ENCODE measurements at regions not wholly inside any gene's neighbourhood (a gene's known extent, or its start where the extent isn't known, plus 50 kb on each side); places are given as distances from the start of the nearest gene placed in this dataset.
A peak's percentile ranks its signal among the peaks of the same experiment; 100 is the strongest.

DNA sequence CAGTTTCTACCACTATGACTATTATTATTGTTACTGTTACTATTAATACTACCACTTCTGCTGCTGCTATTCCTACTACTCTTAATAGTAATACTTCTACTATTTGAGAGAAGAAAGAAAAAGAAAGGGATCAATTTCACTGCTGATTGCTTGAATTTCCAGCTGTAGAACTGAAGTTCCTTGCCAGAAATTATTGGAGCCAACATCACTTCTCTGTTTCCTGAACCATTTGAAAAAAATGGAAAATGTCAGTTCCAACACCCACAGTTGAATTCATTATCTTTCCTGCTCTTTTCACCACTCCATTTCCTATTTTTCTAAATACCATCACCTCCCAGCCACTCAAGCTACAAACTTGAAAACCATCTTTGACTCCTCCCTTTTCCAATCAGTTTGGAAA lies 54.1 kb upstream of the PIK3C2G start:
- DNase-seq (ENCODE audit: low spot score) (no peak), FAIRE-seq (no peak)

DNA sequence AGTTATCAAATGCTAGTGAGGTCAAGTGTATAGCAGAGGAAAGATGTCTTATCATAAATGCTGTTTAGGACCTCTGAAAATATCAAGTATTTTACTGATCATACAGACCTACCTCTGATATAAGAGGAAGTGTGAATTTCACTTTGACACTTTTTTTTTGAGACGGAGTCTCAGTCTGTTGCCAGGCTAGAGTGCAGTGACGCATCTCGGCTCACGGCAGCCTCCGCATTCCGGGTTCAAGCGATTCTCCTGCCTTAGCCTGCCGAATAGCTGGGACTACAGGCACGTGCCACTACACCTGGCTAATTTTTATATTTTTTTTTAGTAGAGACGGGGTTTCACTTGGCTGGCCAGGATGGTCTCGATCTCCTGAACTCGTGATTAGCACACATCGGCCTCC lies 55.1 kb upstream of the PIK3C2G start:
- DNase-seq (ENCODE audit: low spot score) (no peak), FAIRE-seq (no peak)

DNA sequence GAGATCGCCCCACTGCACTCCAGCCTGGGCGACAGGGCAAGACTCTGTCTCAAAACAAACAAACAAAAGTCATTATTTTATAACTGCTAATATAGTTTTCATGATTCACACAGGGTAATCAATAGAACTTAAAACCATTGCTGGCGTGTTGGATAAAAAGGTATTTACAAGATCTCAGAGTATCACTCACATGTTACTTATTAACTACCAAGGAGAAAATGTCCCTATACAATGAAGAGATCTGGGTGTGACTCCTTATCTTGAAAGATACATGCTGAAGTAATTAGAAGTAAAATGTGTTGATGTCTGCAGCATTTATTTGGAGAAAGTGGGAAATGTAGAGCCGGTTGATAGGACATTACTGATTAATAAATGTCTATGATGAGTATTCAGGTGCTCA lies 57.3 kb upstream of the PIK3C2G start:
- no peak for DNase-seq (ENCODE audit: low spot score)
- FAIRE-seq = no peak

DNA sequence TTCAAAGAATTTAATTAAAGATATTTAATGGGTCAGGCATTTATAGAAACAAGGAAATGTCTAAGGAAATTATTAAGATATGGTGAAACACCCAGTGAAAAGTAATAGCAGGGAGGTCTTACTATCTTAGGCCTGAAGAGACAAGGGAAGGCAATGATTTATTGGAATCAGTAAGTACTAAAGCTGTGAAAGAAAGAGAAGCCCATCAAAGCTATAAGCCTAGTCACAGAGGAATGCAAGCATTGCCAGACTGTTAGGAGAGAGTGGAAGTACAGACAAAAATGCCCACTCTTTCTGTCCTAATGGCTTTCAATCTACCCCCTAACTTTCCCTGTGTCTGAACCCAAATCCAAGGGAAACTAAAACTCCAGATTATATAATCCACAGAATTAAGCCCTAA lies 69.2 kb upstream of the PIK3C2G start:
- FAIRE-seq = no peak
- no peak for DNase-seq (ENCODE audit: low spot score)

DNA sequence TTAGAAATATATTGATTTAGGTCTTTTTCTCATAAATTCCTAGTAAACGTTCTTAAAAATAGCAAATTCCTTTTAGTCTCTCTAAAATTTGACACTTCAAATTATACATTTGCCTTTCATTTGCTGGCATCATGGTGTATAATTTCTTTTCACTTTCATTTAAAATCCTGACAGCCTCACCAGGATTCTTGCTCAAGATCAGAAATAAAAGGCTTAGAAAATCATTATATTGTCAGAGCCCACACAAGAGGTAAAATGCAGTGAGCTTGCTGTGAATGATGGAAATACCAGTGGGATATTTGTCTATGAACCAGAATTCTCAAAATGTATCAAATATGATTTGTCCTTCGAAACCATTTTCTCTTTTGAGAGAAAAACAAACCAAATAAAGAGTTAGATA lies 78.2 kb upstream of the PIK3C2G start:
- FAIRE-seq (no peak), DNase-seq (ENCODE audit: low spot score) (no peak)

DNA sequence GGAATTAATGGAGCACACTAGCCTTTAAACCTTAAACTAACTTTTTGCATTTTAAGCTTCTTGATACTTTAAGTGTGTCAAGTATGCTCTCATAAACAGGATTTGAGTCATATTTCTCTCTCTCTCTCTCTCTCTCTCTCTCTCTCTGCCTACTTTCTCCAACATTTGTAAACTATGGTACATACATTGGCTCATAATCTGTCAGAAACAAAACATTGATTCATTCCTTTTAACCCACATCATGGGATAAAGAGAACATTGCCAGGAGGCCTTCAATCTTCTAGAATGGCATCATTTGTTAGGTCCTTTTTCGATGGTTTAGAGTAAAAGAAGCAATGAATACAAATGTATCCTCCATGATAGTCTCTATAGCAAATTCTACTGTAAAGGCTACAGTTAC lies 81.6 kb upstream of the RERGL start:
- no peak for DNase-seq (ENCODE audit: low spot score)
- FAIRE-seq = no peak

DNA sequence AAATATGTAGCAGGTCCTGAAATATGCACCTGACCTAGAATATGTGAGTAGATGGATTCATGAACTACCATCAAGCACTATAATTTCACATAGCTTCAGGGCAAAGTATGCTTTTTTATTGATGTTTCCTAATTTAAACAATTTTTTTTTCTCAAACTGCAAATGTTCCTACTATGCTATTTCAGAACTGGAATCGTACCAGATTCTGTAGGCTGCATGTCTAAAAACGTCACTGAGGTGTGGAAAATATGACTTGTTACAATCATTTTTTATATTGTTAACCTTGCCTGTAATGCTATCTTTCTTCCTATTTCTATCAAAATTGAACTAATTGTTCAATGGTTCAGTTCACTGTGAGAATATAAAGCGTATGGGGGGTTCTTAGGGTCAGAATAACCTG lies 78.0 kb upstream of the RERGL start:
- FAIRE-seq = no peak
- no peak for DNase-seq (ENCODE audit: low spot score)

DNA sequence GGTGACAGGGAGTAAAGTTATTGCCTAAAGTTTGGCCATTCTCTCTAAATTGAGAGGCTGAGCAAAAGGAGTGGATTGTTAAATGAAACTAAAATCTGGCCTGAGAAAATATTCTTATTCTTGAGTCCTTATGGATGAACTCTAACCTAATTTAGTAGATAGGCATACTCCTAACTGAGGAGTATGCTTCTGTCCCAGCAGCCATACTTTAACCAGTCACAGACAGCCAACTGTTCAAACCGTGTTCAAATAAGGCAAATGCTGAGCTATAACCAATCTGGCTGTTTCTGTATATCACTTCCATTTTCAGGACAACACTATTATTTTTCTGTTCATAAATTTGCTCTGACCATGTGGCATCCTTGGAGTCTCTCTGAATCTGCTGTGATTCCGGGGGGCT lies 75.9 kb upstream of the RERGL start:
- no peak for DNase-seq (ENCODE audit: low spot score)
- FAIRE-seq = no peak

DNA sequence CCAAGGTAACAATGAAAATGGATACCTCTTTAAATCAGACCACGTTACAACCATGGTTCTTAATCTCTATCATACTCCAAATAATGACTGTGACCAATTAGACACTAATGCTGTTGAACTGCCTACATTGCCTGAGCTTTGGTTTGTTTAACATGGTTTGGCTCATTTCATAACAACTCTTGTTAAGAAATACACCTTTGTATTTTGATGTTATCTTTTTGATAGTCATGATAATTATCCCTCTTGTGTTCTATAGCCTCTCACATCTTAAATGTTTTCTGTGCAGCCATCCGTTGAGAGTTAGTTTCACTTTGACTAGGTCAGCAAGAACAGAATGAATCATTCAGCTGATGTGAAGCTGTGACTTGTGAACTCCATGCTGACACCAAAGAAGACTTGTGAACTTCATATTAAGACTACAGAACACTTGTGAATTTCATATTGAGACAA lies 75.5 kb upstream of the RERGL start:
- FAIRE-seq (peak; percentile 9), DNase-seq (ENCODE audit: low spot score) (peak; percentile 31)

DNA sequence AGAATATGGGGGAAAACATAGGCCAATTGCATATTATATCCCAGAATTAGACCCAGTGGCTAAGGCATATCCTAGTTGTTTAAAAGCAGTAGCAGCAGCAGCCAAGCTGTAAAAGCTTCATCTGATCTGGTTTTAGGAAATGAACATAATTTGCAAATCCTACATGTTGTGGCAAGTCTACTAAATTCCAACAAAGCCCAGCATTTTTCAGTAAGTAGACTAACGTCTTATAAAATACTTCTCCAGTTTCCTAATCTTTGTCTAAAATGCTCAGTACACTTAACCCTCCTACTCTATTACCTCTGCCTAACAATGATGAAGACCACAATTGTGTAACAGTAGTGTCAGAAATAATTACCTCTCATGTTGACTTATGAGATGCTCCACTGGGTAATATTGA lies 70.9 kb upstream of the RERGL start:
- FAIRE-seq = no peak
- no peak for DNase-seq (ENCODE audit: low spot score)

DNA sequence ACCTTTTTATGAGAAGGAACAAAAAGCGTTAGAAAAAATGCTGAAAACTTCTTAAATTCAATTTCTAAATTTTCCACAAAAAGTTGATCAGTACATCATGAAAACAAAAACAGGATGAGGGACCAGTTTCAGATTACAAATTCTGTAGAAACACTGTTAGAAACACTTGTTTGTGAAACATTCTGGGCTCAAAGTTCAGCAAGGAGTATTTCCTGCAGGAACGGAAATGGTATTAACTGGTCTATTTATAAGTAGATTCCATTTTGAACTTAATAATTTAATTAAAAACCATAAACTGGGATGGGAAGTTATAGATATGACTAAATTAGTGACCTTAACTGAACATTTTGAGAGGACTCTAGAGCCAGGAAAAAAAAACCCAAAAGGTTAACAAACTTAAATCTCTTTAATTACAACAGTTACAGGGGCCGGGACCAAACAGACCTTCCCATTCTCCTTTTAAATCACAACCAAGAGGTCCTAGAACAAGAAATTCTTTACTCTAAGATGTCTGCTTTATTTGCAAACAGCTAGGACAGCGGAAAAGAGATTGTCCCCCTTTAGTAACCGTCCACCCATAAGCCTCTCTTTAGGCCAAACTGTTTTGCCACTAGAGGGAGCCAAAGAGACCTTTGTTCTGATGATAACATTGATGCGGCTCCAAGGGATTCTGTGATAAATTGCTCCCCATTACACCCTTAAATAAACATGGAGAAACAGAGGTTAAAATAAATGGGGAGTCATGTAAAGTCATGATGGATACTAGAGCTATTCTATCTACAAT lies 69.0 kb upstream of the RERGL start:
- no peak for FAIRE-seq
- peak; percentile 35 for DNase-seq (ENCODE audit: low spot score)

DNA sequence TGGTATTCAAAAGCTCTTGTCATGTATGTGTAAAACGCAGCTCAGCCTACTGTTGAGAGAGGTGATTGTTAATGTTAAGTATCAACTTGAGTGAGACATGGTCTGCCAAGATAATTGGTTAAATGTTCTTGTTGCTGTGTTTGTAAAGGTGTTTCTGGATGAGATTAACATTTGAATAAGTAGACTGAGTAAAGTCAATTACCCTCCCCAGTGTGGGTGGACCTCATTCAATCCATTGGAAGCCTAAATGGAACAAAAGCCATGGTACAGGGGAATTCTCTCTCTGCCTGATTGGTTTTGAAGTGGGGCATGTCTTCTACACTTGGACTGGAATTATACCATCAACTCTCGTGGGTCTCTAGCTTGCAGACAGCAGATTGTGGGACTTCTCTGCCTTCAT lies 63.8 kb upstream of the RERGL start:
- FAIRE-seq (no peak), DNase-seq (ENCODE audit: low spot score) (no peak)

DNA sequence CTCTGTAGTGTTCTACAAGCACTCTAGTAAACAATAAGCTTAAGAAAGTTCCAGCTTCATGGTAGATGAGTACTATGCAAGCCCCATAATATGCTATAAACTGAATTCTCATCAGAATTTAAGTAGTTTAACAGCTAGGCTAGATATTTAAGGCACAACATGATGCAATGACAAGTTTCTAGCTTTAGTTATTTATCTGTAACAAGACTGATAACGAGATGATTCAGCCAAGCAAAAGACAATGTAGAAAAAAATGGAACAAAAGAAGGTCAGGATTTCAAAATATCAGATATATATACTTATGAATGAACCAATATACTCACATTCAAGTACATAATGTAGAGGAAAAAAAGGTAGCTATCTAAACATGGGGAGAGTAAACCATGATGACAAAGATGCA lies 61.0 kb upstream of the RERGL start:
- no peak for DNase-seq (ENCODE audit: low spot score)
- FAIRE-seq = no peak

DNA sequence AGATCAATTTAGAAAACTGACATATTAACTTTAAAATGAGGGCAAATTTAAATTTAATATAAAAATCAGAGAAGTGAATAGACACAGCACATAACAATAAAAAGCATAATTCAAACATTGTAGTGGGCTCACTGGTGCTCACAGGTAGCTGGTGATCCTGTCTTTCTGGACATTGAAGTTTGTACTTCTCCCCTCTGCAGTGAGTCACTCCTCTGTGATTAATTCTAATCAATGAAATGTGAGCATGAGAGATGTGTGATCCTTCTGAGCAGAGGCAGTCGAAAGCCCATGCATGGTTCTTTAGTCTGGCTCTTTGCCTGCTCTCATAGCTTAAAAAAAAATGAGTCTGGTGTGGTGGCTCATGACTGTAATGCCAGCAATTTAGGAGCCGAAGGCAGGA lies 59.0 kb upstream of the RERGL start:
- FAIRE-seq (no peak), DNase-seq (ENCODE audit: low spot score) (no peak)

DNA sequence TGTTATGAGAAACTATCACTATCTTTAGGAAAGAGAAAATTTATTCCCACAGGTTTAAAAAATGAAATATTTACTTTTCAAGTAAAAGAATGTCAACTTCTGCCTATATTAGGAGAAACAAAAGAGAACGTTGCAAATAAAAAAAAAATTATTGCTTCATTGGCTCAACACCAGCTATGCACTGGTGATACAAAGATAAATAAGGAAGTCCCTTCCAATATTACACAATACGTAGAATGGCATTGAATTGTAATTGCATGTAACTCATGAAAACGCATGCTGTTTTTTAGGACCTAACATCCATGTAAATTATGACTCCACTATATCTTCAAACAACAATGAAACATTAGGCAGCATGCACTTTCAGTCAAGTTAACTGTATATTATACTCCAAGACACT lies 56.4 kb upstream of the RERGL start:
- no peak for FAIRE-seq
- DNase-seq (ENCODE audit: low spot score) = no peak

DNA sequence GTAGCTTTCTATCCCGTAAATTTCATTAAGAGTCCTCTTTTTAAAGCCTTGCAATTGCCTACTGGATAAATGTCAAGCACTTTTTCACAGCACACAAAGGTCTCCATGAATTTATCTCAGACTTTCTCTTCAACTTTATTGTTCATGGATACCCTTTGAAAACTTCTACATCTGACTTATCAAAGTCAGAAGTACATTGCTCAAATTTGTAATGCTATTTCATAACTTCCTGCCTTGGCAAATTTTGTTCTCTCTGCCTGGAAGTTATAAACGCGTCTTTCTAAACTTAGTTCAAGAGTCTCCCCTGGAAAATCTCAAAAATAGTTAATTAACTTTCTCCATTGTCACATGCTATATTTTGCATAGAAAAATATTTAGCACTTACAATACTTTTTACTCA lies 55.9 kb upstream of the RERGL start:
- FAIRE-seq = no peak
- no peak for DNase-seq (ENCODE audit: low spot score)

DNA sequence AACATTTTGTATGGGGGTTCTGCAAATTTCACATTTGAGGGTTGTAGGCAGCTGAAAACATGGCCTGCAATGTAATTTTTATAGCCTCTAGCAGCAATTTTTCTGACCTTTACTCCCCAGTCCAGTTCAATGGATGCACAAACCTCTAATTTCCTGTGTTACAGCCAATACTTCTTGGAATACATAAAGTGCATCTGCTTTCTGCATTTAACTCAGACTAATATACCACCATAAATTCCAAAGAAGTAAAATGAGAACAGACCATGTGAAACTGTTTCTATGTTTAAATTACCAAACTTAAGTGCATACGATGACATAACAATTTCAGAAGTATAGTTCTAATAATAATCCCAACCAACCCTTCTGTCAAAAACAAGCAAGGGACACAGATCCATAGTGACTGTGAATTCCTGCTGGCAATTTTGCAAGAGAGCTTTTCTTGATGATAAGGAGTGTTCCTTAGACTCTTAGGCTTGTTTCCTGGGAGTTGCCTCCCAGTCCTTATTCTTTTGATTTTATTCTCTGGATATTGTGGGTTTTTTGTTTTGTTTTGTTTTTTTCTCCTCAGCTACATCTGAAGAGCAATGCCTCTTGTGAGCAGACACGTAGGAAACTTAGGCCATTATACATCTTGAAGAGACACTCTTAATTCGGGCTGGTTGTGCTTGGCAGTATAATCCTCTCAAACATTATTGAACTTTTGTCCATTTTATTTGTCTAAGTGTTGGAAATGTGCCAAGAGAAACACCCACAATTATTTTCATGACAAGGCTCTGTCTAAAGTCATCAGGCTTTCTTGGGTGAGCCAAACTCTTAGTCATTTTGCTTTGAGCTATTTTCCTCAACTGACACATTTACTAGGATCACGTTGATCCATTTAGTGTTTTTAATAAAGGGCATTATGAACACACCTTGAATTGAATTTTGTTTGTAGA lies 51.3 kb upstream of the RERGL start:
- DNase-seq (ENCODE audit: low spot score) (no peak), FAIRE-seq (no peak)

DNA sequence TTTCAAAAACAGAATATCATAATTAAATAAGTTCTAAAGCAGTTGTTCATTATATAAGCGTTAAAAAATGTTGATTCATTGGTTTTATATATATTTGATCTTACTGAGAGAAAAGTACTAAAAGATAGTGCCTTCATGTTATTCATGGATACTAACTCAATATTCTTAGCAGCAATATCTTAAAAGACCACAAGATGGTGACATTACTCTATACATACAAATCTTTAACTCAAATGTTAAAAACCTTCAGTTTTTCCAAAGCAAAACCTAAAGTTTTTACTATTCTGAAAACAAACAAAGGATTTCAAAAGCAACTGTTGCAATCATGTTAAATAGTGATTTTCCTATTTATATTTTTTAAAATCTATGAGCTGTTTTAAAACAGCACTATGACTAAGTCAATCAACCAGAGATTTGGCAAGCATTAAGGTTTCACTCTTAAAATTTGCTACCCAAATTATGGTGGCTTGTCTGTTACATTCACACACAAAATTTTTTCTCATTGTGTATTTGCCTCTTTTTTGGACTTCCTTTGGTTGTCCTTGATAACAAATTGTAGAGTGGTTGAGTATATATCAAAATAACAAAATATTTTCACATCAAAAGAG lies 50.1 kb upstream of the RERGL start:
- DNase-seq (ENCODE audit: low spot score) (no peak), FAIRE-seq (no peak)
